SK-N-SH (cell line): ENCODE measurements at regions not wholly inside any gene's neighbourhood (a gene's known extent, or its start where the extent isn't known, plus 50 kb on each side); places are given as distances from the start of the nearest gene placed in this dataset.

Source experiments
- CTCF ChIA-PET: fragments of 300-600, 350-600 bp; formaldehyde crosslinking; extraction: SDS; loops from one replicate; lab custom pipeline; 2021; lab: Yijun Ruan, JAX
- POLR2A ChIA-PET: fragments of 350-600 bp; sonication (Branson Sonifier 250); formaldehyde crosslinking; extraction: SDS; loops from one replicate; lab custom pipeline; 2020; ENCODE audit warnings: antibody characterized with exemption, inconsistent platforms; lab: Yijun Ruan, JAX
- DNase-seq: peaks from one replicate; pipeline ENCODE4 v3.0.0; 2012
- H2AFZ ChIP-seq: fragments of 200-600 bp; sonication (generic); 2 replicates; pipeline ENCODE4 v1.8.1; 2016; ENCODE audit warnings: antibody characterized with exemption, mild to moderate bottlenecking, low read depth
- H3F3A ChIP-seq: fragments of 200-600 bp; sonication (generic); replicated peaks from 2 replicates; pipeline ENCODE3; 2016; ENCODE audit warnings: antibody characterized with exemption, mild to moderate bottlenecking; ENCODE audit not compliant: insufficient read depth
- H3K27ac ChIP-seq, 2 experiments: fragments of 200-500 bp in 1 of 2; fragments of 200-600 bp in 1 of 2; sonication (Bioruptor generic) in 1 of 2; sonication (generic), shearing (Covaris generic) in 1 of 2; 2 replicates each; pipeline versions ENCODE4 v1.5.1 to v1.6.1; 2014 to 2016; ENCODE audit warnings: low read depth in 2 of 2, inconsistent platforms in 1 of 2, low read length in 1 of 2, mild to moderate bottlenecking in 1 of 2, mixed read lengths in 1 of 2
- H3K27me3 ChIP-seq: fragments of 200-600 bp; sonication (generic), shearing (Covaris generic); 2 replicates; pipeline ENCODE4 v1.6.1; 2016; ENCODE audit warnings: mixed run types; ENCODE audit not compliant: insufficient read depth
- H3K36me3 ChIP-seq, 2 experiments: fragments of 200-500 bp in 1 of 2; fragments of 200-600 bp in 1 of 2; sonication (Bioruptor generic) in 1 of 2; sonication (generic) in 1 of 2; replicated peaks in 1 of 2; 2 replicates each; pipeline versions ENCODE3 to v1.5.1; 2014 to 2016; ENCODE audit warnings: low read length in 1 of 2, mild to moderate bottlenecking in 1 of 2; ENCODE audit not compliant: insufficient read depth in 2 of 2, control insufficient read depth in 1 of 2
- H3K4me1 ChIP-seq, 2 experiments: fragments of 200-500 bp in 1 of 2; fragments of 200-600 bp in 1 of 2; sonication (Bioruptor generic) in 1 of 2; sonication (generic), shearing (Covaris generic) in 1 of 2; 2 replicates each; pipeline versions ENCODE4 v1.5.1 to v1.6.1; 2014 to 2016; ENCODE audit warnings: low read depth in 1 of 2, low read length in 1 of 2, mixed run types in 1 of 2; ENCODE audit not compliant: insufficient read depth in 2 of 2, control insufficient read depth in 1 of 2
- H3K4me2 ChIP-seq: fragments of 200-600 bp; sonication (generic), shearing (Covaris generic); 2 replicates; pipeline ENCODE4 v1.6.1; 2017; ENCODE audit warnings: mixed run types
- H3K4me3 ChIP-seq, 2 experiments: fragments of 200-500 bp in 1 of 2; fragments of 200-600 bp in 1 of 2; sonication (Bioruptor generic) in 1 of 2; sonication (generic), shearing (Covaris generic) in 1 of 2; 2 replicates each; pipeline versions ENCODE4 v1.5.1 to v1.8.1; 2014 to 2016; ENCODE audit warnings: low read depth in 2 of 2, inconsistent platforms in 1 of 2, low read length in 1 of 2, mild to moderate bottlenecking in 1 of 2, mixed read lengths in 1 of 2, moderate library complexity in 1 of 2
- H3K79me2 ChIP-seq: fragments of 200-600 bp; sonication (generic); 2 replicates; pipeline ENCODE4 v1.8.1; 2017; ENCODE audit warnings: mild to moderate bottlenecking; ENCODE audit not compliant: insufficient read depth
- H3K9ac ChIP-seq: fragments of 200-600 bp; sonication (generic); 2 replicates; pipeline ENCODE4 v1.6.1; 2017; ENCODE audit warnings: mixed run types
- H3K9me2 ChIP-seq: fragments of 200-600 bp; sonication (generic); 2 replicates; pipeline ENCODE4 v1.6.1; 2017; ENCODE audit warnings: mixed run types
- H3K9me3 ChIP-seq: fragments of 200-600 bp; sonication (generic); 2 replicates; pipeline ENCODE4 v1.6.1; 2017; ENCODE audit warnings: mixed run types, mild to moderate bottlenecking, moderate library complexity
- H4K20me1 ChIP-seq: fragments of 200-600 bp; sonication (generic); 2 replicates; pipeline ENCODE4 v1.6.1; 2017; ENCODE audit warnings: mild to moderate bottlenecking, mixed run types; ENCODE audit not compliant: insufficient read depth
- CHD2 ChIP-seq: fragments of 150-350 bp; IDR thresholded peaks from 2 replicates; pipeline ENCODE4 v1.6.1; 2018; ENCODE audit warnings: low read length; ENCODE audit not compliant: partially characterized antibody
- FOSL2 ChIP-seq: IDR thresholded peaks from 2 replicates; pipeline ENCODE4 v1.4.0; 2012; ENCODE audit warnings: low read depth, mild to moderate bottlenecking, moderate library complexity, borderline replicate concordance
- FOXJ3 ChIP-seq: sonication (generic); formaldehyde crosslinking; IDR thresholded peaks from 2 replicates; pipeline ENCODE4 v1.5.1; 2020; ENCODE audit warnings: mild to moderate bottlenecking, missing genetic modification reagents
- GATA2 ChIP-seq: sonication (generic); formaldehyde crosslinking; IDR thresholded peaks from 2 replicates; pipeline ENCODE4 v1.5.0; 2020; ENCODE audit warnings: mild to moderate bottlenecking, missing genetic modification reagents
- MAX ChIP-seq: IDR thresholded peaks from 2 replicates; pipeline ENCODE4 v1.4.0; 2012; ENCODE audit warnings: low read depth
- MEF2A ChIP-seq: IDR thresholded peaks from 2 replicates; pipeline ENCODE4 v1.4.0; 2012; ENCODE audit warnings: low read depth, borderline replicate concordance
- PBX3 ChIP-seq: IDR thresholded peaks from 2 replicates; pipeline ENCODE4; 2012
- POLR2AphosphoS5 ChIP-seq: IDR thresholded peaks from 2 replicates; pipeline ENCODE4 v1.6.1; 2012; ENCODE audit warnings: low read depth, low read length
- REST ChIP-seq: IDR thresholded peaks from 2 replicates; pipeline ENCODE4 v1.6.1; 2012; ENCODE audit warnings: mild to moderate bottlenecking, low read depth, low read length, moderate library complexity
- RXRA ChIP-seq: IDR thresholded peaks from 2 replicates; pipeline ENCODE4 v1.4.0; 2012; ENCODE audit warnings: low read depth, mild to moderate bottlenecking, borderline replicate concordance
- SIN3A ChIP-seq: IDR thresholded peaks from 2 replicates; pipeline ENCODE4 v1.6.1; 2012; ENCODE audit warnings: low read depth, mild to moderate bottlenecking, low read length, moderate library complexity, borderline replicate concordance
- TAF1 ChIP-seq: IDR thresholded peaks from 2 replicates; pipeline ENCODE4 v1.6.1; 2012; ENCODE audit warnings: low read depth, mild to moderate bottlenecking, low read length, moderate library complexity, borderline replicate concordance
- TCF12 ChIP-seq: IDR thresholded peaks from 2 replicates; pipeline ENCODE4 v1.4.0; 2012
- TEAD4 ChIP-seq: IDR thresholded peaks from 2 replicates; pipeline ENCODE4 v1.4.0; 2012; ENCODE audit warnings: mild to moderate bottlenecking, borderline replicate concordance; ENCODE audit not compliant: insufficient read depth
- USF1 ChIP-seq: IDR thresholded peaks from 2 replicates; pipeline ENCODE4 v1.4.0; 2012; ENCODE audit warnings: low read depth, borderline replicate concordance
- WGBS: methylation state at CpG from one replicate; pipeline ENCODE4 v1.1.6; 2017; ENCODE audit warnings: low lambda C conversion rate; 5-methylcytosine and 5-hydroxymethylcytosine counted together

GRCh38 chr10:33878238-33878786, 543.8 kb upstream of the NRP1 start:
- no peaks in the 10 kb centered on the region for H3K9me2 ChIP-seq
- WGBS = 85% methylated on average over 10 of the region's 10 CpGs
- H3K9me3 ChIP-seq = no peaks in the 10 kb centered on the region
- no peak overlapping the region for H3K4me2 ChIP-seq
- no peaks in the 10 kb centered on the region for H3K79me2 ChIP-seq
- H3K27me3 ChIP-seq = no peaks in the 10 kb centered on the region
- H3K9ac ChIP-seq = no peak overlapping the region
- CTCF ChIA-PET = interaction anchor here (1.0 kb wide), 1 partner anchor 112 kb away, joined by 3 read pairs; no protein-coding TSS in a partner anchor
- no peaks in the 10 kb centered on the region for H3F3A ChIP-seq
- TF ChIP-seq MEF2A = no peak
- TF ChIP-seq REST = no peak
- no peak for TF ChIP-seq SIN3A
- no peak for TF ChIP-seq FOSL2
- no peak for TF ChIP-seq TEAD4
- no peak for TF ChIP-seq TCF12
- no peak for TF ChIP-seq RXRA
- TF ChIP-seq, all 33 proteins: peak for 0
- Histone ChIP-seq H3K27ac (no peak overlapping the region), H4K20me1 (no peaks in the 10 kb centered on the region), H2AFZ (no peak overlapping the region), H3K36me3 (no peaks in the 10 kb centered on the region), H3K4me1 (no peaks in the 10 kb centered on the region), H3K4me3 (no peak overlapping the region)
- POLR2A ChIA-PET = no interaction called here
- DNase-seq = no peak

GRCh38 chr10:33876584-33877400, 542.3 kb upstream of the NRP1 start:
- Histone ChIP-seq H3K4me2 (no peak overlapping the region), H3K27ac (no peak overlapping the region), H3K4me1 (no peaks in the 10 kb centered on the region), H4K20me1 (no peaks in the 10 kb centered on the region), H3K79me2 (no peaks in the 10 kb centered on the region), H3K9ac (no peak overlapping the region), H3K4me3 (no peak overlapping the region), H3K9me3 (no peaks in the 10 kb centered on the region), H3K9me2 (no peaks in the 10 kb centered on the region), H3F3A (no peaks in the 10 kb centered on the region), H2AFZ (no peak overlapping the region), H3K27me3 (no peaks in the 10 kb centered on the region), H3K36me3 (no peaks in the 10 kb centered on the region)
- 88% methylated on average over 9 of the region's 9 CpGs for WGBS
- ChIA-PET POLR2A (no interaction called here), CTCF (no interaction called here)
- no peak for DNase-seq
- TF ChIP-seq PBX3 (no peak), TAF1 (no peak), FOXJ3 (CRISPR knock-in tag) (no peak), REST (no peak), USF1 (no peak), CHD2 (no peak), MAX (no peak), POLR2AphosphoS5 (no peak), GATA2 (CRISPR knock-in tag) (no peak)
